SK-N-SH (cell line): ENCODE measurements at regions not wholly inside any gene's neighbourhood (a gene's known extent, or its start where the extent isn't known, plus 50 kb on each side); places are given as distances from the start of the nearest gene placed in this dataset.

Source experiments
- CTCF ChIA-PET: fragments of 300-600, 350-600 bp; formaldehyde crosslinking; extraction: SDS; loops from one replicate; lab custom pipeline; 2021; lab: Yijun Ruan, JAX
- POLR2A ChIA-PET: fragments of 350-600 bp; sonication (Branson Sonifier 250); formaldehyde crosslinking; extraction: SDS; loops from one replicate; lab custom pipeline; 2020; ENCODE audit warnings: antibody characterized with exemption, inconsistent platforms; lab: Yijun Ruan, JAX
- DNase-seq: peaks from one replicate; pipeline ENCODE4 v3.0.0; 2012
- H2AFZ ChIP-seq: fragments of 200-600 bp; sonication (generic); 2 replicates; pipeline ENCODE4 v1.8.1; 2016; ENCODE audit warnings: antibody characterized with exemption, mild to moderate bottlenecking, low read depth
- H3F3A ChIP-seq: fragments of 200-600 bp; sonication (generic); replicated peaks from 2 replicates; pipeline ENCODE3; 2016; ENCODE audit warnings: antibody characterized with exemption, mild to moderate bottlenecking; ENCODE audit not compliant: insufficient read depth
- H3K27ac ChIP-seq, 2 experiments: fragments of 200-500 bp in 1 of 2; fragments of 200-600 bp in 1 of 2; sonication (Bioruptor generic) in 1 of 2; sonication (generic), shearing (Covaris generic) in 1 of 2; 2 replicates each; pipeline versions ENCODE4 v1.5.1 to v1.6.1; 2014 to 2016; ENCODE audit warnings: low read depth in 2 of 2, inconsistent platforms in 1 of 2, low read length in 1 of 2, mild to moderate bottlenecking in 1 of 2, mixed read lengths in 1 of 2
- H3K27me3 ChIP-seq: fragments of 200-600 bp; sonication (generic), shearing (Covaris generic); 2 replicates; pipeline ENCODE4 v1.6.1; 2016; ENCODE audit warnings: mixed run types; ENCODE audit not compliant: insufficient read depth
- H3K36me3 ChIP-seq, 2 experiments: fragments of 200-500 bp in 1 of 2; fragments of 200-600 bp in 1 of 2; sonication (Bioruptor generic) in 1 of 2; sonication (generic) in 1 of 2; replicated peaks in 1 of 2; 2 replicates each; pipeline versions ENCODE3 to v1.5.1; 2014 to 2016; ENCODE audit warnings: low read length in 1 of 2, mild to moderate bottlenecking in 1 of 2; ENCODE audit not compliant: insufficient read depth in 2 of 2, control insufficient read depth in 1 of 2
- H3K4me1 ChIP-seq, 2 experiments: fragments of 200-500 bp in 1 of 2; fragments of 200-600 bp in 1 of 2; sonication (Bioruptor generic) in 1 of 2; sonication (generic), shearing (Covaris generic) in 1 of 2; 2 replicates each; pipeline versions ENCODE4 v1.5.1 to v1.6.1; 2014 to 2016; ENCODE audit warnings: low read depth in 1 of 2, low read length in 1 of 2, mixed run types in 1 of 2; ENCODE audit not compliant: insufficient read depth in 2 of 2, control insufficient read depth in 1 of 2
- H3K4me2 ChIP-seq: fragments of 200-600 bp; sonication (generic), shearing (Covaris generic); 2 replicates; pipeline ENCODE4 v1.6.1; 2017; ENCODE audit warnings: mixed run types
- H3K4me3 ChIP-seq, 2 experiments: fragments of 200-500 bp in 1 of 2; fragments of 200-600 bp in 1 of 2; sonication (Bioruptor generic) in 1 of 2; sonication (generic), shearing (Covaris generic) in 1 of 2; 2 replicates each; pipeline versions ENCODE4 v1.5.1 to v1.8.1; 2014 to 2016; ENCODE audit warnings: low read depth in 2 of 2, inconsistent platforms in 1 of 2, low read length in 1 of 2, mild to moderate bottlenecking in 1 of 2, mixed read lengths in 1 of 2, moderate library complexity in 1 of 2
- H3K79me2 ChIP-seq: fragments of 200-600 bp; sonication (generic); 2 replicates; pipeline ENCODE4 v1.8.1; 2017; ENCODE audit warnings: mild to moderate bottlenecking; ENCODE audit not compliant: insufficient read depth
- H3K9ac ChIP-seq: fragments of 200-600 bp; sonication (generic); 2 replicates; pipeline ENCODE4 v1.6.1; 2017; ENCODE audit warnings: mixed run types
- H3K9me2 ChIP-seq: fragments of 200-600 bp; sonication (generic); 2 replicates; pipeline ENCODE4 v1.6.1; 2017; ENCODE audit warnings: mixed run types
- H3K9me3 ChIP-seq: fragments of 200-600 bp; sonication (generic); 2 replicates; pipeline ENCODE4 v1.6.1; 2017; ENCODE audit warnings: mixed run types, mild to moderate bottlenecking, moderate library complexity
- H4K20me1 ChIP-seq: fragments of 200-600 bp; sonication (generic); 2 replicates; pipeline ENCODE4 v1.6.1; 2017; ENCODE audit warnings: mild to moderate bottlenecking, mixed run types; ENCODE audit not compliant: insufficient read depth
- CHD2 ChIP-seq: fragments of 150-350 bp; IDR thresholded peaks from 2 replicates; pipeline ENCODE4 v1.6.1; 2018; ENCODE audit warnings: low read length; ENCODE audit not compliant: partially characterized antibody
- ELF1 ChIP-seq: IDR thresholded peaks from 2 replicates; pipeline ENCODE4 v1.4.0; 2012
- EP300 ChIP-seq, 2 experiments: IDR thresholded peaks; 2 replicates each; pipeline versions ENCODE4 v1.4.0 to v1.6.1; 2012; ENCODE audit warnings: borderline replicate concordance in 1 of 2, low read depth in 1 of 2, low read length in 1 of 2
- GABPA ChIP-seq: IDR thresholded peaks from 2 replicates; pipeline ENCODE4 v1.4.0; 2012; ENCODE audit warnings: low read depth, mild to moderate bottlenecking
- NFIC ChIP-seq: IDR thresholded peaks from 2 replicates; pipeline ENCODE4 v1.4.0; 2012; ENCODE audit warnings: borderline replicate concordance
- NRF1 ChIP-seq: IDR thresholded peaks from 2 replicates; pipeline ENCODE4 v1.6.1; 2012; ENCODE audit warnings: low read depth, mild to moderate bottlenecking, low read length
- RCOR1 ChIP-seq: fragments of 150-350 bp; IDR thresholded peaks from 2 replicates; pipeline ENCODE4 v1.6.1; 2017; ENCODE audit warnings: antibody characterized with exemption, low read length
- SIN3A ChIP-seq: IDR thresholded peaks from 2 replicates; pipeline ENCODE4 v1.6.1; 2012; ENCODE audit warnings: low read depth, mild to moderate bottlenecking, low read length, moderate library complexity, borderline replicate concordance
- SMC3 ChIP-seq: IDR thresholded peaks from 2 replicates; pipeline ENCODE4 v1.6.1; 2012; ENCODE audit warnings: low read depth, low read length, improper control_type of control experiment
- YY1 ChIP-seq: IDR thresholded peaks from 2 replicates; pipeline ENCODE4 v1.4.0; 2012; ENCODE audit warnings: low read depth, mild to moderate bottlenecking
- WGBS: methylation state at CpG from one replicate; pipeline ENCODE4 v1.1.6; 2017; ENCODE audit warnings: low lambda C conversion rate; 5-methylcytosine and 5-hydroxymethylcytosine counted together
- TF ChIP-seq, protein P1 (sequence below): IDR thresholded peaks from 2 replicates; pipeline ENCODE4 v1.4.0; 2012; ENCODE audit warnings: low read depth, borderline replicate concordance
- TF ChIP-seq, protein P2 (sequence below): fragments of 150-350 bp; IDR thresholded peaks from 2 replicates; pipeline ENCODE4 v1.6.1; 2017; ENCODE audit warnings: antibody characterized with exemption, low read length, low read depth, borderline replicate concordance
- TF ChIP-seq, protein P3 (sequence below): IDR thresholded peaks from 2 replicates; pipeline ENCODE4 v1.4.0; 2012; ENCODE audit warnings: low read depth
- TF ChIP-seq, protein P4 (sequence below): IDR thresholded peaks from 2 replicates; pipeline ENCODE4 v1.6.1; 2012; ENCODE audit warnings: mild to moderate bottlenecking, low read depth, low read length, moderate library complexity

DNA sequence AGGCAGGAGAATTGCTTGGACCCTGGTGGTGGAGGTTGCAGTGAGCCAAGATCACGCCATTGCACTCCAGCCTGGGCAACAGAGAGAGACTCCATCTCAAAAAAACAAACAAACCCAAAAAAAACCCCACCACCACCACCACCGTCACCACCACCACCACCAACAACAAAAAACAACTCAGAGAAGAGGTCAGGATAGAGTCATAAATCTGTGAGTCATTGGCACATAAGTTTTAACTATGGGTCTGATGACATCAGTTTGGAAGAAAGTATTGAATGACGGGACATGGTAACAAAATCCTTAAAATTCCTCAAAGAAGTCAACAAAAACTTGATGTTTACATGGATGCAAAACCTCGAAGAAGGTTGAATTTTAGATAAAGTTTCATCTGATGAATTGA, 288.0 kb upstream of the SFRP2 start (continued):
- TF ChIP-seq, protein P1, sequence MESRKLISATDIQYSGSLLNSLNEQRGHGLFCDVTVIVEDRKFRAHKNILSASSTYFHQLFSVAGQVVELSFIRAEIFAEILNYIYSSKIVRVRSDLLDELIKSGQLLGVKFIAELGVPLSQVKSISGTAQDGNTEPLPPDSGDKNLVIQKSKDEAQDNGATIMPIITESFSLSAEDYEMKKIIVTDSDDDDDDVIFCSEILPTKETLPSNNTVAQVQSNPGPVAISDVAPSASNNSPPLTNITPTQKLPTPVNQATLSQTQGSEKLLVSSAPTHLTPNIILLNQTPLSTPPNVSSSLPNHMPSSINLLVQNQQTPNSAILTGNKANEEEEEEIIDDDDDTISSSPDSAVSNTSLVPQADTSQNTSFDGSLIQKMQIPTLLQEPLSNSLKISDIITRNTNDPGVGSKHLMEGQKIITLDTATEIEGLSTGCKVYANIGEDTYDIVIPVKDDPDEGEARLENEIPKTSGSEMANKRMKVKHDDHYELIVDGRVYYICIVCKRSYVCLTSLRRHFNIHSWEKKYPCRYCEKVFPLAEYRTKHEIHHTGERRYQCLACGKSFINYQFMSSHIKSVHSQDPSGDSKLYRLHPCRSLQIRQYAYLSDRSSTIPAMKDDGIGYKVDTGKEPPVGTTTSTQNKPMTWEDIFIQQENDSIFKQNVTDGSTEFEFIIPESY: no peak
- TF ChIP-seq, all 33 proteins: peak for 0

DNA sequence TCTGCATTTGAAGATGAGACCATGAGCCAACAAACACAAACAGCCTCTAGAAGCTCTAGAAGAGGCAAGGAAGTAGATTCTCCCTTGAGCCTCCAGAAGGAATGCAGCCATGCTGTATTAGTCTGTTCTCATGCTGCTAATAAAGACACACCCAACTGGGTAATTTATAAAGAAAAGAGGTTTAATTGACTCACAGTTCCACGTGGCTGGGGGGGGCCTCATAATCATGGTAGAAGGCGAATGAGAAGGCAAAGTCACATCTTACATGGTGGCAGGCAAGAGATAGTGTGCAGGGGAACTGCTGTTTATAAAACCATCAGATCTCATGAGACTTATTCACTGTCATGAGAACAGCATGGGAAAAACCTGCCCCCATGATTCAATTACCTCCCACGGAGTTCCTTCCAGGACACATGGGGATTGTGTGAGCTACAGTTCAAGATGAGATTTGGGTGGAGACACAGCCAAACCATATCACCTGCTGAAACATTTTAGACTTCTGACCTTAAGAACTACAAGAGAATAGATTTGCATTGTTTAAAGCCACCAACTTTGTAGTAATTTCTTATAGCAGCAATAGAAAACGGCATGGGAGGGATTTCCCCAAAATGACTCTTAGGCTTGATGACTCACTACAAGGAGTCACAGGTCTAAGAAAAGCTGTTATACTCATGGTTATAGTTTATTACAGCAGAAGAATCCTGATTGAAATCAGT, 284.4 kb upstream of the SFRP2 start:
- Histone ChIP-seq H2AFZ (no peak overlapping the region), H3K4me2 (no peak overlapping the region), H3K4me1 (no peaks in the 10 kb centered on the region), H3K36me3 (no peaks in the 10 kb centered on the region), H3K27ac (no peak overlapping the region), H3K9me2 (no peaks in the 10 kb centered on the region), H3K4me3 (no peak overlapping the region), H4K20me1 (no peaks in the 10 kb centered on the region), H3K9me3 (no peaks in the 10 kb centered on the region), H3K79me2 (no peaks in the 10 kb centered on the region), H3K27me3 (no peaks in the 10 kb centered on the region; the same call in 1 of the 2 replicates), H3K9ac (no peak overlapping the region), H3F3A (no peaks in the 10 kb centered on the region)
- TF ChIP-seq SIN3A (no peak), NFIC (no peak), GABPA (no peak), ELF1 (no peak), YY1 (no peak), SMC3 (no peak), RCOR1 (no peak), EP300 (IDR thresholded peaks at IDR 0.05; ENCODE audit: borderline replicate concordance in 1 of 2, low read depth in 1 of 2, low read length in 1 of 2) (no peak), NRF1 (no peak), CHD2 (no peak)
- TF ChIP-seq, protein P2, sequence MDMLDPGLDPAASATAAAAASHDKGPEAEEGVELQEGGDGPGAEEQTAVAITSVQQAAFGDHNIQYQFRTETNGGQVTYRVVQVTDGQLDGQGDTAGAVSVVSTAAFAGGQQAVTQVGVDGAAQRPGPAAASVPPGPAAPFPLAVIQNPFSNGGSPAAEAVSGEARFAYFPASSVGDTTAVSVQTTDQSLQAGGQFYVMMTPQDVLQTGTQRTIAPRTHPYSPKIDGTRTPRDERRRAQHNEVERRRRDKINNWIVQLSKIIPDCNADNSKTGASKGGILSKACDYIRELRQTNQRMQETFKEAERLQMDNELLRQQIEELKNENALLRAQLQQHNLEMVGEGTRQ: no peak
- TF ChIP-seq, protein P3, sequence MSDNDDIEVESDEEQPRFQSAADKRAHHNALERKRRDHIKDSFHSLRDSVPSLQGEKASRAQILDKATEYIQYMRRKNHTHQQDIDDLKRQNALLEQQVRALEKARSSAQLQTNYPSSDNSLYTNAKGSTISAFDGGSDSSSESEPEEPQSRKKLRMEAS: no peak
- TF ChIP-seq, protein P4, sequence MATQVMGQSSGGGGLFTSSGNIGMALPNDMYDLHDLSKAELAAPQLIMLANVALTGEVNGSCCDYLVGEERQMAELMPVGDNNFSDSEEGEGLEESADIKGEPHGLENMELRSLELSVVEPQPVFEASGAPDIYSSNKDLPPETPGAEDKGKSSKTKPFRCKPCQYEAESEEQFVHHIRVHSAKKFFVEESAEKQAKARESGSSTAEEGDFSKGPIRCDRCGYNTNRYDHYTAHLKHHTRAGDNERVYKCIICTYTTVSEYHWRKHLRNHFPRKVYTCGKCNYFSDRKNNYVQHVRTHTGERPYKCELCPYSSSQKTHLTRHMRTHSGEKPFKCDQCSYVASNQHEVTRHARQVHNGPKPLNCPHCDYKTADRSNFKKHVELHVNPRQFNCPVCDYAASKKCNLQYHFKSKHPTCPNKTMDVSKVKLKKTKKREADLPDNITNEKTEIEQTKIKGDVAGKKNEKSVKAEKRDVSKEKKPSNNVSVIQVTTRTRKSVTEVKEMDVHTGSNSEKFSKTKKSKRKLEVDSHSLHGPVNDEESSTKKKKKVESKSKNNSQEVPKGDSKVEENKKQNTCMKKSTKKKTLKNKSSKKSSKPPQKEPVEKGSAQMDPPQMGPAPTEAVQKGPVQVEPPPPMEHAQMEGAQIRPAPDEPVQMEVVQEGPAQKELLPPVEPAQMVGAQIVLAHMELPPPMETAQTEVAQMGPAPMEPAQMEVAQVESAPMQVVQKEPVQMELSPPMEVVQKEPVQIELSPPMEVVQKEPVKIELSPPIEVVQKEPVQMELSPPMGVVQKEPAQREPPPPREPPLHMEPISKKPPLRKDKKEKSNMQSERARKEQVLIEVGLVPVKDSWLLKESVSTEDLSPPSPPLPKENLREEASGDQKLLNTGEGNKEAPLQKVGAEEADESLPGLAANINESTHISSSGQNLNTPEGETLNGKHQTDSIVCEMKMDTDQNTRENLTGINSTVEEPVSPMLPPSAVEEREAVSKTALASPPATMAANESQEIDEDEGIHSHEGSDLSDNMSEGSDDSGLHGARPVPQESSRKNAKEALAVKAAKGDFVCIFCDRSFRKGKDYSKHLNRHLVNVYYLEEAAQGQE: no peak
- DNase-seq: no peak
- WGBS: 1% methylated on average over 4 of the region's 4 CpGs
- POLR2A ChIA-PET: no interaction called here
- CTCF ChIA-PET: no interaction called here
